HG02981 (cell line): ENCODE measurements at regions not wholly inside any gene's neighbourhood (a gene's known extent, or its start where the extent isn't known, plus 50 kb on each side); places are given as distances from the start of the nearest gene placed in this dataset.
"Not testable (repeated sequence)": the region's sequence is repeated elsewhere in the genome, so short reads cannot be mapped to it uniquely, and the experiment has no call there.

Experiments used
- ATAC-seq: cut with Tn5 transposase; IDR thresholded peaks from one replicate; pipeline ENCODE4 v1.9.1; 2021; ENCODE audit warnings: mild to moderate bottlenecking, moderate library complexity; ENCODE audit not compliant: unreplicated experiment

DNA sequence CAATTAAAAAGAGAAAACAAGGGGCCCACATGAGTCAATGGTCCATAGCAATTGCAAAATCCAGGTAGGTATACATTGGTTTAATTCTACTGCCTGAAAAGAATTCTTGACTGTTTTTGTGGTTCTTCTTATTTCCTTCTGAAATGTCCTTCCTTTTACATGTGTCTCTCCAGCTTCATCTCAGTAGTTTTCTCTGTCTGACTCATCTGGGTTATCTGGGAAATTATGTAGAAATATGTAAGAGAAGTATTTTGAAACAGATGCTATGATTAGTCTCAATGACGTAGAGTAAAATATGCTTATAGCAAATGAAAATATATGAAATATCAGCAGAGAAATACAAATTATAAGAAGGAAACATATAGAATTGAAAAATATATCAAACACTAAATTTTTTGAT, 953.2 kb downstream of the BRINP3 start:
- no peak for ATAC-seq

DNA sequence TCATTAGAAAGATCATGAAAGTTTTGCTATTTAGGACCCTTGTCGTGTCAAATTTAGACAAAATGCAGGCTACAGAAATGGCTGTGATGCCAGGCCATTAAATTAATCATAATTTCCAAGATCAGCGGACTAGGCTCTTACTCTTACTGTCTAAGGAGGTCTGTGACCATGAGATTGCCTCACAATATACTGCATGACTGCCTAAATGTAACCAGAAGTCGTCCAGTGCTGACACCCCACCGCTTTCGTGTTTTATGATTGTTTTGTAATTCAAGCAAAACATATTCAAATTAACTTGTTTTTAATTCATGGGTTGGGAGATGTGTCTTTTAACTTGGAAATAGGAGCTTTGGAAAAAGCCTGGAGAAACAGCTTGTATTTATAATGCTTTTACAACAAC, 947.5 kb downstream of the BRINP3 start:
- no peak for ATAC-seq

DNA sequence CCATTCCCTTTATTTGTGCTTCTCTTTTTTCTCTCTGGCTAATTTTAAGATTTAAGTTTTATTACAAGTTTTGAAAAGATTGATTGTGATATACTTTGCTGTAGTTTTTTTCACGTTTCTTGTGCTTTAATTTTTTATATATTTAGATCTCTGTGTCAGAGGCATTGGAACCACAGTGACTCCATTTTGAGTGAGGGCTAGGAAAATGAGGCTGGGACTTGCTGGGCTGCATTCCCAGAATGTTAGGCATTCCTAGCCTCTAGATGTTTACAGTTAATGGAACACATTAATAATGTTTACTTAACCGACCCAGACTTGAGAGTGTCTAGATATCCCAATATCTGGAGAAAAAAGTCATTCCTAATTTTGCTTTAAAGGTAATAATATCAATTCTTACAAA, 939.4 kb downstream of the BRINP3 start:
- ATAC-seq: no peak

DNA sequence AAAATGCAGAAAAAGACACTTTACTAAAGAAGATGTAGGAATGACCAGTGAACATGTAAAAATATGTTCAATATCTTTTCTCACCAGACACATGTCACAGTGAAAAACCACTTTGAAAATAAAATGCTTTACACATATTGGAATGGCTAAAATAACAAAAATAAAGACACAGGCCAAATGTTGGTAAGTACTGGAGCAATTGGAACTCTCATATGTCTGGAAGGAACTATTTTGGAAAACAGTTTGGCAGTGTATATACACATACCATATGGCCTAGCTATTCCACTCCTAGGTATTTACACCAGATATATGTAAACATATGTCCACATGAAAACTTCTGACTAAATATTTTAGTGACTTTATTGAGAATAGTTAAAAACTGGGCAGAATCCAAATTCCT, 927.2 kb downstream of the BRINP3 start:
- no peak for ATAC-seq

DNA sequence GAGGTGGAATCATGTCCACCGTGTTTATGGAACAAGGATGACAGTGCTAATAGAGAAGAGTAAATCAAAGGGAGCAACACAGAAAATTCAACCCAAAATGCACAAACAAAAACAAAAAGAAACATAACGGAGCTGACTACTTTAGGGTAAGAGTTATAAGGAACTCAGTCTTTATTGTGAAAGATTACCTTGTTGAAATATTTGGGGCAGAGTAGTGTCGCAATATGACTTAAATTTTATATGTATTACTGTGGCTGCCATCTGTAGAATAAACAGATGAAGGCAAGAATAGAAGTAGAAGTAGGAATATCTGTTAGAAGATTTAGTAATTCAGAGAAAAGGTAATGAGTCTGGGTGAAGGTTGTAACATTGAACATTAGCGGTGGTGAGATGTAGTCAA, 913.9 kb downstream of the BRINP3 start:
- ATAC-seq: no peak

DNA sequence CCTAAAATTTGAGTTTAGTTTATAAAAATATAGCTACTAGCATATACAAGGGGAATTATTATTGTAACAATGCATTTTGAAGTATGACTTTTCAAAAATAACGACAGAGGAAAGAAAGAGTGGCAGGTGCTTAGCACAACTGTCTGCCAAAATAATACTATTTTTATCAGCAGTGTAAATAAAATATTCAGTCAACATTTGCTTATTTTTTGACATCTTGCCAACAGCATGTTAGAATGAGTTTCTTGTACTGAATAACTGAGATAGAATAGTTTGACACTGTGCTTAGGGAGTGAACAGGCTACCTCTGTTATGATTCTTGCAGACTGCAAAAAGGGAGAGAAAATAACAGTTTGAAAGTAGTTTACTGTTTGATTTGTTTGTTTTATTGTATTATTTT, 909.8 kb downstream of the BRINP3 start:
- no peak for ATAC-seq

DNA sequence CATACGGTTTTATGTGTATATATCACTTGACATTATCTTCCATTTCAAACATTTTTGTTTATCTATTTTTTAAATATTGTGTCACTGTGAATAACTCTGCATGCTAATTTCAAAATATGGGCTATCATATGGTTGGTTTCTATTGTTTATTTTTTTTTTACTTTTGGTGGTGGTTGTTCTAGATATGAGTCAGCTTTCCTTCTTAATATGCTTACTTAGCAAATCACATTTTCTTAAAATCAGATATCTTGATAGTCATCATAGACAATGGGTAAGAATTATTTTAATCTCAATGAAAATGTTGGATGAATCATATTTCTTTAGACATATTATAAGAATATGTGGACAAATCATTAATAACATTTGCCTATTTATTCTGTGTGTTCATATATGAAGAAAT, 881.5 kb downstream of the BRINP3 start:
- no peak for ATAC-seq

DNA sequence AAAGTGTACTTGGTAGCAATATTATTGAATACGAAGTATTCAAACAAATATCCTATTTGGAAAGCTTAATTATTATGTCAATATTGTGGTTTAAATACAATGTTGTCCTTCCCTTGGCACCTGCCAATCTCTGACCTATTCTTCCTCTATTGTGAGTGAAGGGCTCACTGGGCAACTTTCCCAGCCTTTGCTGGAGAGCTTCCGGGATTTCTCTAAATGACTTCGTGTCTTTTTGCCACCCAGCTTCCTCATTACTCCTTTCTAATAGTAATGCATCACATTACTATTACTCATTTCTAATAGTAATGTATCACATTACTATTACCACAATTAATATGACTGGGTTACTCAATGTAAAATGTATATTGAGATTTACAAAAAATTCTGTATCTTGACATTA, 880.6 kb downstream of the BRINP3 start:
- no peak for ATAC-seq

DNA sequence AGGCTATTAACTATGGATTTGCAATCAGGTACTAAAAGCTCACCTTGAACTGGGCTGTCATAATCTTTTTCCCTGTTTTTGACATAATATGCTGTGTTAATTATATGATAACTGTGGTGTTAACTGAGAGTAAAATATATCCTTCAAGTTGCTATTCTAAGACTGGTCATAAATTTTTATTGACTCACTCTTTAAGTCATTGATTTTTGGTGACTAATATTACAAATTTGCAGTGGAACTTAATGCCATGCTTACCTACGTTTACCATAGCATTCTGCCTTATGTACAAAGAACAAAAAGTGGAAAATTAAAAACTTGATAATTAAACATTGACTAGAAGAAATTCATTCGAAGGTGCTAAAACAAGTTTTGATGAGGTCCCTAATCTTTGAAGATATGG, 872.4 kb downstream of the BRINP3 start:
- no peak for ATAC-seq

DNA sequence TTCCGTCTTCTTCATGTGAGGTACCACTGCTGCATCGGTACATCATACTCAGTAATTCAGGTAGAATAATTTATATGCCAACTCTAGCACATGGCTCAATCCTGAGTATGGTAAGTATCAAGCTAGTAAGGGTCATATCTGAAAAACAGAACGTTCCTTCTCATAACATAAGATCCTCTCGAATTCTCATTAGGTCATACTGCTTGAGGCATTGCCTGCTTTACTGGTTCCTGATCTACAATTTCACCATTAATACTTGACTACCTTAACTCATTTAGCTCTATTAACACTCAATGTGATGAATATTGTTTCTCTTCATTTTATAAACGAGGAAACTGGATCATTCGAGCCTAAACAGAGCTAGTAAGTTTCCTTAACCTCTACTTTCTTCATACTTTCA, 871.6 kb downstream of the BRINP3 start:
- no peak for ATAC-seq

DNA sequence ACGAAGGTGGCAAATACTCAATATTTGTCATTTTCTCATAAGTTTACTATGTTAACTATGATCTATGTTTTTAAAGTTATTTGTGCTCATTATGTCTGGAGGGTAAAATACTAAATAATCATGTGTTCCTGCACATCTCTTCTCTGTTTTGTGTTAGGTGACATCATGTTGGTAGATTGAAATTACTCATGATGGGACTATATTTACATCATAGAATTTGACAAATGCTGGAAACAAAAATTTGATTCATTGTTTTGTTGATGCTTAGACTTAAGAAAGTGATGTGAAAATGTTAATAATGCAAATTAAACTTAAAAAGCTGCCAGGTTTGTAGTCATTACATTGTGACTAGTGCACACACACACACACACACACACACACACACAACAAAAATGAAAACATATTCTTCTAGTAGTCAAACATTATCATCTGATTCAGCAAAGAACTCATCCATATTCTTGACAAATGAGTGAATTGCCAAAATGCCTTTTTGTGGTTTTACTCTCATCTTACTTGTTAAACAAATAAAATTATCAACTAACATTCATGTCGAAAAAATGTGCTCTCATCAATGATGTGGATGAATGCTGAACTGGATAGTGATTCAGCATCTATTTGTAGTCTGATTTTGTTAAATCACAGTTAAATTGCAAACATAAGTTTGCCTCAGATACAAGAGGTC, 870.7 kb downstream of the BRINP3 start:
- no peak for ATAC-seq

DNA sequence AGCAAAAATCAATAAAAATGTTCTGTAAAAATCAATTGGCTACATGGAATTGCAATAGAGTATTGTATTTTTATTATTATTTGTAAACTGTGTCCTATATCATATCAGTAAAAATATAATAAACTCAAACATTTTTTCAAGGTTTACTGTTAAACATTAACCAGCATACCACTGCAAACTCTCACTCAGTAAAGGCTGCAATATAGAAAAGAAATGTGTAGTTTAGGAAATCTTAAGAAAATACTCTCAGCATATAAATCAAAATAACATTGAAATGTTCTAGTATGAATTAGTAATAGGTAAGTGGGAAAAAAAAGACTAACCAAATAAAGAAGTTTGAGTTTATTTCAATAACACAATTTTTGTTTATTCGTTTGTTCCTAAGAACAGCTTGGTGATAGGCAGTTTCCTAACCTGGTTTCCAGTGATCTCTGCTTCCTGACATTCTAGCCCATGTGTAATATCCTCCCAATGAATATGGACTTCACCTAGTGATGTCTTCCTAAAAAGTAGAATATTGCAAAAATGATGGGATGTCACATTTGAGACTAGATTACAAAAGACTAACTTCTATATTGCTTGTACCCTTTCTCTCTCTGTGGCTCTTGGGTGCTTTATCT, 870.1 kb downstream of the BRINP3 start:
- ATAC-seq: no peak

DNA sequence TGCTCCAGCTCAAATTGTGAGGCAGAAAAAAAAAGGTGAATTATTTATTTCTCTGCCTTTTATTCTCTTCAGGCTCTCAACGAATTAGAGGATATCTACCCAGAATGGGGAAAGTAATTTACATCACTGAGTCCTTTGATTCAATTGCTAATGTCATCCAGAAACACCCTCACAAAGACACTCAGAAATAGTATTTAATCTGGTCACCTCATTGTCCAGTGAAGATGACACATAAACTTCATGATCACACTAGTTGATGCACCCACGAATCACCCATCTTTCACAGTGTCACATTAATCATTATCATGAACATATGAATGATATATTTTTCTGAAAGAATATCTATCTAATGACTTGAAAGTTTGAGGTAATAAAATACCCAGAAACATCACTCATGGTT, 868.5 kb downstream of the BRINP3 start:
- no peak for ATAC-seq

DNA sequence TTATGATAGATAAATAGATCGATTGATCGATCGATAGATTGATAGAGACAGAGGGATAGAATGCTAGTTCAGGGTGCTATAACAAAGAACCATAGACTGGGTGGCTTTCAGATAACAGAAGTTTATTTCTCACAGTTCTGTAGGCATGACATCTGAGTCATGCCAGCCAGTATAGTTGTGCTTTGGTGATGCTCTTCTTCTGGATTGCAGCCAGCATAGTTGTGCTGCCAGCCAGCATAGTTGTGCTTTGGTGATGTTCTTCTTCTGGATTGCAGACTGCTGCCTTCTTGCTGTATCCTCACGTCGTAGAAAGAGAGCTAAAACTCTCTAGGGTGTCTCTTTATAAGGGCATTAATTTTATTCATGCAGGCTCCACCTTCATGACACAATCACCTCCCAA, 860.8 kb downstream of the BRINP3 start:
- ATAC-seq: no peak

DNA sequence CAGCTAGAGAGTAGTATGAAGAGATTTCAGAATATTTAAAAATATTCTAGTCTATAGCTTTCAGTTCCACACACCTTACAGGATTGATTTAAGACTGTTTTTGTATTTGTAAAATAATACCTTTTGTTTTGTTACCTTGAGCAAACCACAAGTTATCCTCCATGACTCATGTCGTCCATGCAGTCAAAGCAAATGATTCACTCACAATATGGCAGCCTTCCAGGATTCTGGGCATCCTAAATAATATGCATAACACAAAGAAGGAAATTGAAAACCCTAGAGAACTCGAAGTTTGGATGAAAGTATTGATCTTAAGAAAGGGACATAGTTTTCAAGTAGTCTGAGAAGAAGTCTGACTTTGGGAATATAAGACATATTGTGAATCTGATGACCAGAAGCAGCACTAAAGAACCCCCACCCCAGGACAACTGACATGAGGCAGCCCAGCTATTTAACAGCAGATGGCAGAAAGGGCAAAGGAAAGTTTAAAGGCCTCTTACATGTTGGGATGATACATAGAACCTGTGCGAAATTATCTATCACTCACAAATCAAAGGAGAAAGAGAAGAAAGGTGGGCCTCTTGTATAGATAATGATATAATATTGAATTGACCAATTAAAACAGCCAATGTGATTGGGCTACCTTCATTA, 857.9 kb downstream of the BRINP3 start:
- no peak for ATAC-seq

DNA sequence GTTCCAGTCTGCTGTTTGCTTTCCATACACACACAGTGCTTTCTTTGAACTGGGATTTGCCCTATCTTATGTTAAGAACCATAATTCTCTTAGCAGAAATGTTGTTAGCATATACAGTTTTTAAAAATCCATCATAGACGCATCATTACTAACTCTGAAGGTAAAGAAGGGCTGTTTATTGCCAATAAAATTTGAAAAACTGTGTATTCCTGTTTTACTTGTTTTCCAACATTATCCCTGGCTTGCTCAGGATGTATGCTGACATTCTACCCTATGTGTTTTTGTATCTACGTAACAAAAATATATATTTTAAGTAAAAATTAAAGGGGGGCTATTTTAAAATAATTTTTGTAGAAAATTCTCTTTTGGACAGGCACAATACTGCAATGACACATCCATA, 857.2 kb downstream of the BRINP3 start:
- ATAC-seq: no peak

DNA sequence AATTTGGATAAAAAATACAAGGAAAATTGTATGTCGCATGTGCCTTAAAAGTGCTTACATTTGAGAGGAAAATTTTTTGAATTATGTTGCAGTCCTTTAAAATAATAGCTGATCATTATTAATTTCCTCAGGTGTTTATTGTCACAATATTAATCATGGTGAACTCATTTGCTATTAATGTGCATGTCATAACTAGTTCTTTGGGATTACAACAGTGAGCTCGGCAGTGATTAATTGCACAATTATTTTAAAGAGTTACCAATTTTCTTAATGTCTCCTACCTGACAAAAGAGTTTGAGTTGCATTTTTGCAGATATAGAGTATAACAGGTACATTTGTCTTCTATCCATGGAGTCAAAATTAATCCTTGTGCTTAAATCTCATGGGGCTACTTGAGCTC, 854.3 kb downstream of the BRINP3 start:
- no peak for ATAC-seq

DNA sequence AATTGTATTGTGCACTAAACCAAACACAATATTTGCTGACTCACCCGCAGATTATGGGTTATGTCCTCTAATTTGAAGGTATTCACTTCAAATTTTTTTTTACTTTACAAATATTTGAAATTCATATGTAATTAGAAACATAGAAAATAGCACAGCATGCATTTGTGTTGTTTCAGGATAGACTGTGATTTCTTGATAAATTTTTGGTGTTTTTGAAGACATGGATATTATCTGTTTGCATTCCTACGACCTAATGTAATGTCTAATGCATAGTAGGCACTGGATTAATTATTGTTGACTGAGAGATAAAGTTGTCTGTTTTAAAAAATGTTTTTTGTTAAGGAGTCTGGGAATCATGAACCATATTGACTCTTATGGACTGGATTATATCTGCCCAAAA, 850.2 kb downstream of the BRINP3 start:
- ATAC-seq: no peak

DNA sequence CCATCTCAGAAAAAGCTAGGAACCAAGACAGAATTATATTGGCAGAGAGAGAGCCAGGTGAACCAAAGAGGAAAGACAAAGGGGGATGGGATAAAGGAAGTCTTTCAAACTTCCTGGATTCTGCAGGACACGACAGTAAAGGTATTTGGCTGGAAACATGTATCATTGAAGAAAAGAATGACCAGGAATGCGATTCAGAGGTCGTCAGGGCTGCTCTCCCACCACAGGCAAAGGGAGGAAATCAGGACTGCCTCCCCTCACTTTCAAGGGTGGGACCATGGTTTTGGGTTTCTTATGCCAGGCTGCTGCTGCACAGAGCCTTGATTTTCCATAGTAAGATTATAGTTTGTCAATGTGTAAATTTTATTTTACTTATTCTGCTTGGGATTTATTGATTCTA, 848.8 kb downstream of the BRINP3 start:
- ATAC-seq: no peak

DNA sequence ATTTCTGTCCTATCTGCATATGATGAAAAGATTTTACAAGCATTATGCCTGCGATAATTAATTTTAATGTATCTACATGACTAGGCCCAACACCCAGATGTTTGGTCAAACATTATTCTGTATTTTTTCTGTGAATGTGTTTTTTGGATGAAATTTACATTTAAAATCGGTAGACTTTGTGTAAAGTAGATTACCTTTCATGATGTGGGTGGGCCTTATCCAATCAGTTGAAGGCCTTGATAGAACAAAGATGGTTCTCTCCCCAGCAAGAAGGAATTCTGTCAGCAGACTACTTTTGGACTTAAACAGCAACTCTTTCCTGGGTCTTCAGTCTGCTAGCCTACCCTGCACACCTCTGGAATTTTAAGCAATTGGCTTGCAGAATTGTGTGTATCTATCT, 844.0 kb downstream of the BRINP3 start:
- no peak for ATAC-seq

DNA sequence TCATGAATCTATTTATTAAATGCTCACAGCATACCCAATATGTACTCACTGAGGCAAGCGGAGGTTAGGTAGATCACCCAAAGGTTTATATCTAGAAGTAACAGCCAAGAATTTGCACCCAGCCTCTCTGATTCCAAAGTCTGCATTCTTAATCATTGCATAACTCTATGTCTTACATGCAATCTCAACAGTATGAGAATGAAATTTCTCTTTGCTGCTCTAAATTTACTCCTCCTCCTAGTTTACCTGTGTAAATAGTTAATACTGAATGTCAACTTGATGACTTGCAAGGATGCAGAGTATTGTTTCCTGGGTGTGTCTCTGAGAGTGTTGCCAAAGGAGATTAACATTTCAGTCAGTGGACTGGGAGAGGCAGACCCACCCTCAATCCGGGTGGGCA, 840.6 kb downstream of the BRINP3 start:
- ATAC-seq: no peak

DNA sequence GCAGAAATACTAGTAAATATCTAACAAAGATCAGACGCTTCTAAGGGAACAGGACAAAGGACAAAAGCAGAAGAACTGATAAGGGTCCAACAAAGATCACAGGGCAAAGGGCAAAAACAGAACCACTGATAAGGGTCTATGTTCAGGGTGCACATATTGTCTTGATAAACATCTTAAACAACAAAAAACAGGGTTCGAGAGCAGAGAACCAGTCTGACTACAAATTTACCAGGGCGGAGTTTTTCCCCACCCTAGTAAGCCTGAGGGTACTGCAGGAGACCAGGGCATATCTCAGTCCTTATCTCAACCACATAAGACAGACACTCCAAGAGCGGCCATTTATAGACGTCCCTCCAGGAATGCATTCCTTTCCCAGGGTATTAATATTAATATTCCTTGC, 833.5 kb downstream of the BRINP3 start:
- ATAC-seq: not testable (repeated sequence)

DNA sequence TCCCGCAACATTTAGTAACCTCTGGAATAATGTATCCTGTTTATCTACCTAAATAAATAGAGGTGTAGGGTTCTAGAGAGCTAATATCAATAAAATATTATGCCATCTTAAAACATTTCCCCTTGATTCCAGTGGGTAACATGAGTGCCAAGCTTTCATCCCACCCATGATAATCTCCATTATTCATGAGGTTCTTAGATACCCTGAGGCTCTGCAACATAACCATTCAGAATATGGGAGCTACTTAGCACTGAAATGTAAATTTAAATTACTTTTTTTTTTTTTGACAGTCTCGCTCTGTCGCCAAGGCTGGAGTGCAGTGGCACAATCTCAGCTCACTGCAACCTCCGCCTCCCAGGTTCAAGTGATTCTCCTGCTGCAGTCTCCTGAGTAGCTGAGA, 832.7 kb downstream of the BRINP3 start:
- no peak for ATAC-seq
